T47D (cell line): ENCODE measurements at regions not wholly inside any gene's neighbourhood (a gene's known extent, or its start where the extent isn't known, plus 50 kb on each side); places are given as distances from the start of the nearest gene placed in this dataset.
A peak's percentile ranks its signal among the peaks of the same experiment; 100 is the strongest.
"Not testable (repeated sequence)": the region's sequence is repeated elsewhere in the genome, so short reads cannot be mapped to it uniquely, and the experiment has no call there.

Source experiments
- DNase-seq, 2 experiments: peaks; one replicate each; pipeline versions ENCODE4 v3.0.0 to v3.0.0-alpha.2; 2011 to 2012; ENCODE audit warnings: low read depth in 1 of 2, low spot score in 1 of 2
- JUND ChIP-seq: IDR thresholded peaks from 2 replicates; pipeline ENCODE4 v1.6.1; 2012; ENCODE audit warnings: low read depth
- in situ Hi-C: cut with HindIII; loops from 2 replicates; pipeline ENCODE4 v1.10.0; 2016; ENCODE audit warnings: low sequenced_read_pairs, low pct_unique_long_range_greater_than_20kb

- peak; percentile 62 for TF ChIP-seq JUND
- peak in 1 of 2 experiments; percentile 96 for DNase-seq
- in situ Hi-C loops = not testable (repeated sequence)
Observed at GRCh38 chr13:52211416-52211776, 52.0 kb upstream of the NEK3 start.

- in situ Hi-C loops = not testable (repeated sequence)
- peak in 1 of 2 experiments; percentile 67 for DNase-seq
Observed at GRCh38 chr13:52210564-52211415, 51.4 kb upstream of the NEK3 start.
